HL-60 (cell line): ENCODE measurements at regions not wholly inside any gene's neighbourhood (a gene's known extent, or its start where the extent isn't known, plus 50 kb on each side); places are given as distances from the start of the nearest gene placed in this dataset.
"Not testable (repeated sequence)": the region's sequence is repeated elsewhere in the genome, so short reads cannot be mapped to it uniquely, and the experiment has no call there.

ENCODE experiments used
- DNase-seq, 2 experiments: peaks; one replicate each; pipeline ENCODE4 v3.0.0-alpha.2; 2010 to 2020; ENCODE audit warnings: low read depth in 1 of 2, low spot score in 1 of 2
- H3K27ac ChIP-seq: fragments of 250-450 bp; sonication (Bioruptor Pico); replicated peaks from 2 replicates; pipeline ENCODE4 v1.5.1; 2020; ENCODE audit warnings: mild to moderate bottlenecking, moderate library complexity
- H3K27me3 ChIP-seq: fragments of 250-450 bp; sonication (Bioruptor Pico); 2 replicates; pipeline ENCODE4 v1.5.1; 2021; ENCODE audit warnings: mild to moderate bottlenecking, moderate library complexity; ENCODE audit not compliant: insufficient read depth, poor library complexity, severe bottlenecking
- H3K4me3 ChIP-seq: replicated peaks from 2 replicates; pipeline ENCODE4 v1.5.1; 2011; ENCODE audit warnings: mild to moderate bottlenecking, control low read depth, low read length; ENCODE audit not compliant: insufficient read depth
- GABPA ChIP-seq: IDR thresholded peaks from 2 replicates; pipeline ENCODE4 v1.6.1; 2012; ENCODE audit warnings: low read depth
- POLR2AphosphoS5 ChIP-seq: IDR thresholded peaks from 2 replicates; pipeline ENCODE4 v1.6.1; 2012; ENCODE audit warnings: low read depth
- SPI1 ChIP-seq: IDR thresholded peaks from 2 replicates; pipeline ENCODE4 v1.6.1; 2012; ENCODE audit warnings: low read depth, mild to moderate bottlenecking, borderline replicate concordance
- TF ChIP-seq, protein P1 (sequence below): IDR thresholded peaks from one replicate; pipeline ENCODE4 v1.5.1; 2011; ENCODE audit warnings: low read length, control low read depth, inconsistent platforms; ENCODE audit not compliant: insufficient read depth
- TF ChIP-seq, protein P2 (sequence below): IDR thresholded peaks from 2 replicates; pipeline ENCODE4 v1.6.1; 2012; ENCODE audit warnings: low read depth; ENCODE audit not compliant: insufficient replicate concordance

- no peaks in the 10 kb centered on the region for H3K27me3 ChIP-seq
- H3K27ac ChIP-seq = no peak overlapping the region
- TF ChIP-seq, protein P1, sequence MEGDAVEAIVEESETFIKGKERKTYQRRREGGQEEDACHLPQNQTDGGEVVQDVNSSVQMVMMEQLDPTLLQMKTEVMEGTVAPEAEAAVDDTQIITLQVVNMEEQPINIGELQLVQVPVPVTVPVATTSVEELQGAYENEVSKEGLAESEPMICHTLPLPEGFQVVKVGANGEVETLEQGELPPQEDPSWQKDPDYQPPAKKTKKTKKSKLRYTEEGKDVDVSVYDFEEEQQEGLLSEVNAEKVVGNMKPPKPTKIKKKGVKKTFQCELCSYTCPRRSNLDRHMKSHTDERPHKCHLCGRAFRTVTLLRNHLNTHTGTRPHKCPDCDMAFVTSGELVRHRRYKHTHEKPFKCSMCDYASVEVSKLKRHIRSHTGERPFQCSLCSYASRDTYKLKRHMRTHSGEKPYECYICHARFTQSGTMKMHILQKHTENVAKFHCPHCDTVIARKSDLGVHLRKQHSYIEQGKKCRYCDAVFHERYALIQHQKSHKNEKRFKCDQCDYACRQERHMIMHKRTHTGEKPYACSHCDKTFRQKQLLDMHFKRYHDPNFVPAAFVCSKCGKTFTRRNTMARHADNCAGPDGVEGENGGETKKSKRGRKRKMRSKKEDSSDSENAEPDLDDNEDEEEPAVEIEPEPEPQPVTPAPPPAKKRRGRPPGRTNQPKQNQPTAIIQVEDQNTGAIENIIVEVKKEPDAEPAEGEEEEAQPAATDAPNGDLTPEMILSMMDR = no peak
- TF ChIP-seq SPI1 (no peak), GABPA (no peak), POLR2AphosphoS5 (no peak)
- TF ChIP-seq, protein P2, sequence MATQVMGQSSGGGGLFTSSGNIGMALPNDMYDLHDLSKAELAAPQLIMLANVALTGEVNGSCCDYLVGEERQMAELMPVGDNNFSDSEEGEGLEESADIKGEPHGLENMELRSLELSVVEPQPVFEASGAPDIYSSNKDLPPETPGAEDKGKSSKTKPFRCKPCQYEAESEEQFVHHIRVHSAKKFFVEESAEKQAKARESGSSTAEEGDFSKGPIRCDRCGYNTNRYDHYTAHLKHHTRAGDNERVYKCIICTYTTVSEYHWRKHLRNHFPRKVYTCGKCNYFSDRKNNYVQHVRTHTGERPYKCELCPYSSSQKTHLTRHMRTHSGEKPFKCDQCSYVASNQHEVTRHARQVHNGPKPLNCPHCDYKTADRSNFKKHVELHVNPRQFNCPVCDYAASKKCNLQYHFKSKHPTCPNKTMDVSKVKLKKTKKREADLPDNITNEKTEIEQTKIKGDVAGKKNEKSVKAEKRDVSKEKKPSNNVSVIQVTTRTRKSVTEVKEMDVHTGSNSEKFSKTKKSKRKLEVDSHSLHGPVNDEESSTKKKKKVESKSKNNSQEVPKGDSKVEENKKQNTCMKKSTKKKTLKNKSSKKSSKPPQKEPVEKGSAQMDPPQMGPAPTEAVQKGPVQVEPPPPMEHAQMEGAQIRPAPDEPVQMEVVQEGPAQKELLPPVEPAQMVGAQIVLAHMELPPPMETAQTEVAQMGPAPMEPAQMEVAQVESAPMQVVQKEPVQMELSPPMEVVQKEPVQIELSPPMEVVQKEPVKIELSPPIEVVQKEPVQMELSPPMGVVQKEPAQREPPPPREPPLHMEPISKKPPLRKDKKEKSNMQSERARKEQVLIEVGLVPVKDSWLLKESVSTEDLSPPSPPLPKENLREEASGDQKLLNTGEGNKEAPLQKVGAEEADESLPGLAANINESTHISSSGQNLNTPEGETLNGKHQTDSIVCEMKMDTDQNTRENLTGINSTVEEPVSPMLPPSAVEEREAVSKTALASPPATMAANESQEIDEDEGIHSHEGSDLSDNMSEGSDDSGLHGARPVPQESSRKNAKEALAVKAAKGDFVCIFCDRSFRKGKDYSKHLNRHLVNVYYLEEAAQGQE = no peak
- no peak for DNase-seq
- no peak overlapping the region for H3K4me3 ChIP-seq
Observed at GRCh38 chr2:181790716-181791649, 100.5 kb upstream of the ITPRID2 start.

DNA sequence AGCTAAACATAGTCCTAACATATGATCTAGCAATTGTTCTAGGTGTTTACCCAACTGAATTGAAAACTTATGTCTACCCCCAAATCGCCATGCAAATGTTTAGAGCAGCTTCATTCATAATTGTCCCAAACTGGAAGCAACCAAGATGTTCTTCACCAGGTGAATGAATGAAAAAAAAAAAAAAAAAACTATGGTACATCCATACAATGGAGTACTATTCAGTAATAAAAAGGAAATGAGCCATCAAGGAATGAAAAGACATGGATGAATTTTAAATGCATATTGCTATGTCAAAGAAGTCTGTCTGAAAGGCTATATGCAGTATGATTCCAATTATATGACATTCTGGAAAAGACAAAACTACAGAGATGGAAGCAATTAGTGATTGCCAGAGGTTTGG lies 98.6 kb upstream of the ITPRID2 start:
- Histone ChIP-seq H3K27ac (no peak overlapping the region), H3K4me3 (no peak overlapping the region), H3K27me3 (no peaks in the 10 kb centered on the region)
- DNase-seq = no peak
- TF ChIP-seq GABPA (no peak), POLR2AphosphoS5 (no peak), SPI1 (no peak)
- TF ChIP-seq, protein P2 = no peak
- TF ChIP-seq, protein P1 = no peak

DNA sequence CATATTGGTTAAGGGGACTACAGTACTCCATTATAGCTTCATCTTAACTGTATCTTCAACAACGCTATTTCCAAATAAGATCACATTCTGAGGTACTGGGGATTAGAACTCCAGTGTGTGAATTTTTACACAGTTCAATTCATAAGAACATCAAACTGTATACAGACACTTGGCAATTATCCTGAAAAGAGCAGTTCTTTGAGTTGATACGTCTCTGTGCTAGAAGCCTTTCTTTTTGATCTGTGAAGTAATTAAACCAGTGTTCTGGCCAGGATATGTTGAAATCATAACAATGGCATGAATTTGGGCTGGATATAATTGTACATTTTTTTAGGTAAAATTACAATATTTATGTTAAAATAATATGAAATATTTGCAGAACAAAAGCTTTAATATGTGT lies 93.5 kb upstream of the ITPRID2 start:
- H3K27me3 ChIP-seq = no peaks in the 10 kb centered on the region
- TF ChIP-seq POLR2AphosphoS5 = no peak
- TF ChIP-seq, protein P2 = no peak
- no peak for TF ChIP-seq GABPA
- no peak for TF ChIP-seq SPI1
- TF ChIP-seq, protein P1 = no peak
- no peak for DNase-seq
- H3K27ac ChIP-seq = no peak overlapping the region
- no peak overlapping the region for H3K4me3 ChIP-seq

GRCh38 chr2:181802300-181802699 lies 89.2 kb upstream of the ITPRID2 start:
- not testable (repeated sequence) for H3K27me3 ChIP-seq, H3K4me3 ChIP-seq, DNase-seq, H3K27ac ChIP-seq

DNA sequence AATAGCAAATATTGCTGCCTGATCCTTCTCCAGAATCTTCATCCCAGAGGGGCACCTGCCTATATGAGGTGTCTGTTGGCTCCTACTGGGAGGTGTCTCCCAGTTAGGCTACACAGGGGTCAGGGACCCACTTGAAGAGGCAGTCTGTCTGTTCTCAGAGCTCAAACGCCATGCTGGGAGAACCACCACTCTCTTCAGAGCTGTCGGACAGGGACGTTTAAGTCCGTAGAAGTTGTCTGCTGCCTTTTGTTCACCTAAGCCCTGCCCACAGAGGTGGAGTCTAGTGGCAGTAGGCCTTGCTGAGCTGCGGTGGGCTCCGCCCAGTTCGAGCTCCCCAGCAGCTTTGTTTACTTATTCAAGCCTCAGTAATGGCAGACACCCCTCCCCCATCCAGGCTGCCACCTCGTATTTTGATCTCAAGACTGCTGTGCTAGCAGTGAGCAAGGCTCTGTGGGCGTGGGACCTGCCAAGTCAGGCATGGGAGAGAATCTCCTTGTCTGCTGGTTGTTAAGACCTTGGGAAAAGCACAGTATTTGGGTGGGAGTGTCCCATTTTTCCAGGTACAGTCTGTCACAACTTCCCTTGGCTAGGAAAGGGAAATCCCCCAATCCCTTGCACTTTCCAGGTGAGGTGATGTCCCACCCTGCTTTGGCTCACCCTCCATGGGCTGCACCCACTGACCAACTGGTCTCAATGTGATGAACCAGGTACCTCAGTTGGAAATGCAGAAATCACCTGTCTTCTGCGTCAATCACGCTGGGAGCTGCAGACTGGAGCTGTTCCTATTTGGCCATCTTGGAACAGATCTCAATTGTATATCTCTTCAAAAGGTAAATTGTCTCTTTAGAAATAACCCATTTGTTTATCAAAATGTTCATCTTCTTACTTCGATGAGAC lies 87.4 kb upstream of the ITPRID2 start:
- not testable (repeated sequence) for H3K27ac ChIP-seq, DNase-seq, H3K27me3 ChIP-seq, H3K4me3 ChIP-seq
